HG02642 (cell line): ENCODE measurements at regions not wholly inside any gene's neighbourhood (a gene's known extent, or its start where the extent isn't known, plus 50 kb on each side); places are given as distances from the start of the nearest gene placed in this dataset.

Source experiments
- ATAC-seq: cut with Tn5 transposase; IDR thresholded peaks from one replicate; pipeline ENCODE4 v1.9.1; 2021; ENCODE audit warnings: mild to moderate bottlenecking; ENCODE audit not compliant: unreplicated experiment, poor library complexity

- ATAC-seq = no peak
These were observed 166.1 kb upstream of the PRDM1 start for GRCh38 chr6:105920071-105920470.

DNA sequence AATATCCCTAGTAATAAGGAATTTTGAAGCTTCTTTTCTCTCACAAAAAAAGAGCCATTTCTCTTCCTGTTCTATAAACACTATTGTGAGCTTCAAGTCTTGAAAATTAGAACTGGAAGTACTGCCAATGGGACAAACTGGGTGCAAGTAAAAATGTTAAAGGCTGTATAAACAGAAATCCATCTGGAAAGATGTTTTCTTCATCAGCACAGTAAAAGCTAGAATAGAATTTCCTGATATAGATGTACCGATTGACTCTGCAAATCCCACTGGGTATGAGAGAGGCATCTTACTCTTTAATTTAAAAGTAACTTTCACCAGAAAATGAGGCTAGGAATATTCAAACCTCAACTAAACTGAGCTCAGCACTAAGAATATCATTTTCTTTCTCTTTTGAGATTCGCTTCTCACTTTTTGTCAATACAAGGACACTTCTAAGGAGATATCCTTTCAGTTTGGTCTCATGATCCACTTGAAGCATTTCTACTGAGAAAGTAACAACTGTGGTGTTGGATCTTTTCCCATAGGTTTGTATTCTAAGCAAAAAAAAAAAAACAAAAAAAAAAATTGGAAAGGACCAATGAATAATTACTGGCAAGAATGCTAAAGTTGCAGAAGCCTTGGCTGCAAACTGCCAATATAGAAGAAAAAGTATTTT, 169.0 kb upstream of the PRDM1 start:
- no peak for ATAC-seq

GRCh38 chr6:105911106-105911629, 175.0 kb upstream of the PRDM1 start:
- ATAC-seq = no peak

- ATAC-seq = no peak
These were observed 177.0 kb upstream of the PRDM1 start for GRCh38 chr6:105909106-105909505.

- no peak for ATAC-seq
These were observed 178.1 kb upstream of the PRDM1 start for GRCh38 chr6:105907991-105908390.

GRCh38 chr6:105907301-105907700, 178.8 kb upstream of the PRDM1 start:
- ATAC-seq = no peak

DNA sequence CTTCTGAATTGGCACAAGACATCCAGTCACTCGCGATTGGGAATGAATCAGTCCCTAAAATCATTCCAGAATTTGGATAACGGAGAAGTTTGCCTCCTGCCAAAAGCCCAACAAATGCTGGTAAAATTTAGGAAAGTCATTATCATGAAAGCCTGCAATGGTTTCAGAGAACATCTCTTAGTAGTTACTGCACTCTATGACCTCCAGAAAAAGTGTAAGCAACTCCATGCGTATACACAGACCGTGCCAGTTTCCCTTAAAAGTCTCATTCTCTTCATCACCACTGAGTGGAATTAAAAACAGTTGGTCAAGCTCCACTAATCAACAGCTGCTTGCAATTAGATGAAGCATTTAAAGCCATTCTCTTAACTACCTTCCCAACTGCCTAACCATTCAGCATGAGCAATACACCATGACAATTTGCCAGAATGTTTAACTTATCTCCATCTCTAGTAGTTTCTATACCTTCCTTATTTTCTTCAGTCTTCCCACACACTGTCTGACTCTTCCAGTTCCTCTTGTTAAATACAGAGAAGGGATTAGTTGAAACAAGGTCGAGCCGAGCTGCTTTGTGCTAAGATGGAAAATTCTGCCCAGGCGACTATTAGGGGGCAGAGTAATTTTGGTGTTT, 183.6 kb upstream of the PRDM1 start:
- ATAC-seq = no peak

GRCh38 chr6:105901583-105901982, 184.6 kb upstream of the PRDM1 start:
- ATAC-seq = no peak

GRCh38 chr6:105900125-105900937, 185.8 kb upstream of the PRDM1 start:
- no peak for ATAC-seq

- ATAC-seq = peak; percentile 64
These were observed 187.8 kb upstream of the PRDM1 start for GRCh38 chr6:105898286-105898685.

- ATAC-seq = no peak
These were observed 189.0 kb upstream of the PRDM1 start for GRCh38 chr6:105897131-105897530.

GRCh38 chr6:105896821-105897095, 189.4 kb upstream of the PRDM1 start:
- ATAC-seq = no peak

- peak; percentile 42 for ATAC-seq
These were observed 189.9 kb upstream of the PRDM1 start for GRCh38 chr6:105896052-105896820.

GRCh38 chr6:105894556-105894955, 191.6 kb upstream of the PRDM1 start:
- ATAC-seq = no peak

GRCh38 chr6:105893741-105894140, 192.4 kb upstream of the PRDM1 start:
- no peak for ATAC-seq

DNA sequence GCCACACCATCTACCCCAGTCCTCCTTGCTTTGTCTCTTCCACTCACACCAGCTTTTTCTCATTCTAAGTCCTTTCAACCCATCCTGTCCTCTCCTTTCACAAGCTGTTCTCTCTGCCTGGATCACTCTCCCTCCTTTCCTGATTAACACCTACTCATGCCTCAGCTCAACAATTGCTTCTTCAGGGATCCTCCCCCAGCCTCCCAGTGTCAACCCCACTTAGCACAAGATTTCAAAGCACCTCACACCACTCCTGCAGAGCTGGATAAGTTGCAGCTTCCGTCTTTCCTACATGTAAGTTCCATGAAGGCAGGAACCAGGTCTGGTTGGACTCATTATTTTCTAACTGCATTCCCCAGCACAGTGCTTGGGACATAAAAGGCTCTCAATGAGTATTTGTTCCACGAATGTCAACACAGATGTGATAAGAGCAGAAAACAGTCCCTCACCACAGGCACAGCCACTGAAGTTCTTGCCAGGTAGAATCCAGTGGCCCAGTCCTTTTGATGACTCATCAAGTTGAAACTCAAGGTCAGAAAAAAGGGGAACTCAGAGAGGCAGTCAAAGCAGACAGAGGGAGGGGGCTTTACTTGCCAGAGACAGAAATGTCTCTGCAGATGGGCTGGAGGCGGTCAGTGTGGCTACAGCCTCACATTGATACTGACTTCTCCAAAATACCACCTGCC, 193.4 kb upstream of the PRDM1 start:
- peak; percentile 84 for ATAC-seq

- no peak for ATAC-seq
These were observed 195.5 kb upstream of the PRDM1 start for GRCh38 chr6:105890521-105891244.

- no peak for ATAC-seq
These were observed 196.2 kb upstream of the PRDM1 start for GRCh38 chr6:105889902-105890301.

- ATAC-seq = no peak
These were observed 199.2 kb upstream of the PRDM1 start for GRCh38 chr6:105886814-105887544.
